B cell (primary cell): ENCODE measurements at regions not wholly inside any gene's neighbourhood (a gene's known extent, or its start where the extent isn't known, plus 50 kb on each side); places are given as distances from the start of the nearest gene placed in this dataset.

Experiments used
- ATAC-seq: fragments of 200-7000 bp; cut with Tn5 transposase; one replicate; pipeline ENCODE4 v1.10.0; 2021; ENCODE audit warnings: low read depth, mild to moderate bottlenecking, moderate number of reproducible peaks, moderate library complexity
- CTCF ChIA-PET: fragments of 350-600 bp; sonication (Branson Sonifier 250); formaldehyde crosslinking; loops from one replicate; lab custom pipeline; 2021; ENCODE audit warnings: antibody characterized with exemption, inconsistent platforms; lab: Charles Lee
- POLR2A ChIA-PET: fragments of 350-600 bp; sonication (Branson Sonifier 250); formaldehyde crosslinking; loops from one replicate; lab custom pipeline; 2021; ENCODE audit warnings: antibody characterized with exemption; lab: Charles Lee
- DNase-seq: peaks from one replicate; pipeline ENCODE4 v3.0.0; 2013
- H2AFZ ChIP-seq: 2 replicates; pipeline ENCODE4 v1.6.1; 2012; ENCODE audit warnings: mild to moderate bottlenecking, low read depth, low read length; ENCODE audit not compliant: insufficient read depth, poor library complexity, severe bottlenecking
- H3K27ac ChIP-seq, 2 donors: 1 replicate in 1 of 2; 2 replicates in 1 of 2; pipeline ENCODE4 v1.5.1; 2012 to 2013; ENCODE audit warnings: low read length in 2 of 2, mild to moderate bottlenecking in 2 of 2, moderate library complexity in 1 of 2
- H3K27me3 ChIP-seq, 4 experiments: fragments of 200-600 bp in 1 of 4; sonication (generic) in 1 of 4; replicated peaks in 1 of 4; 1 replicate in 2 of 4; 2 replicates in 2 of 4; pipeline versions ENCODE4 v1.6.1 to v1.7.0; 2013 to 2016; ENCODE audit warnings: low read length in 3 of 4, mild to moderate bottlenecking in 2 of 4, mixed read lengths in 1 of 4, moderate library complexity in 1 of 4; ENCODE audit not compliant: insufficient read depth in 4 of 4, control insufficient read depth in 3 of 4; ENCODE audit errors: control extremely low read depth in 1 of 4
- H3K36me3 ChIP-seq, 2 experiments: replicated peaks in 1 of 2; 1 replicate in 1 of 2; 2 replicates in 1 of 2; pipeline versions ENCODE4 v1.6.1 to v1.7.1; 2013; ENCODE audit warnings: low read length in 1 of 2; ENCODE audit not compliant: insufficient read depth in 2 of 2, control insufficient read depth in 1 of 2; ENCODE audit errors: control extremely low read depth in 1 of 2, extremely low read depth in 1 of 2
- H3K4me1 ChIP-seq, 2 donors: fragments of 200-600 bp in 1 of 2; sonication (generic) in 1 of 2; 1 replicate in 1 of 2; 2 replicates in 1 of 2; pipeline versions ENCODE4 v1.5.1 to v1.6.1; 2013 to 2017; ENCODE audit warnings: low read length in 2 of 2; ENCODE audit not compliant: control insufficient read depth in 2 of 2, insufficient read depth in 2 of 2
- H3K4me2 ChIP-seq: replicated peaks from 2 replicates; pipeline ENCODE3; 2012; ENCODE audit warnings: mild to moderate bottlenecking, low read depth, low read length; ENCODE audit not compliant: poor library complexity, severe bottlenecking
- H3K4me3 ChIP-seq, 5 experiments: fragments of 200-600 bp in 1 of 5; sonication (generic) in 1 of 5; 1 replicate in 3 of 5; 2 replicates in 2 of 5; pipeline versions ENCODE4 v1.5.1 to v1.7.0; 2011 to 2016; ENCODE audit warnings: low read length in 4 of 5, mild to moderate bottlenecking in 4 of 5, low read depth in 2 of 5, control low read depth in 1 of 5, moderate library complexity in 1 of 5; ENCODE audit not compliant: insufficient read depth in 1 of 5; ENCODE audit errors: control extremely low read depth in 1 of 5, extremely low read depth in 1 of 5
- H3K79me2 ChIP-seq: fragments of 200-600 bp; sonication (generic); one replicate; pipeline ENCODE4 v1.6.0; 2016; ENCODE audit warnings: low read length; ENCODE audit not compliant: control insufficient read depth, insufficient read depth
- H3K9ac ChIP-seq: fragments of 200-600 bp; sonication (generic); 2 replicates; pipeline ENCODE4 v1.6.1; 2017; ENCODE audit warnings: mild to moderate bottlenecking, low read length, moderate library complexity
- H3K9me3 ChIP-seq, 3 donors: one replicate each; pipeline versions ENCODE4 v1.6.1 to v1.7.1; 2013; ENCODE audit warnings: low read length in 2 of 3; ENCODE audit not compliant: control insufficient read depth in 2 of 3, insufficient read depth in 1 of 3; ENCODE audit errors: control extremely low read depth in 1 of 3
- H4K20me1 ChIP-seq: 2 replicates; pipeline ENCODE4 v1.6.0; 2012; ENCODE audit warnings: mild to moderate bottlenecking, low read length; ENCODE audit not compliant: insufficient read depth, control insufficient read depth, poor library complexity, severe bottlenecking
- H3K27ac Mint-ChIP-seq: one replicate; pipeline ENCODE4 v1.8.0; 2021; ENCODE audit warnings: mixed read lengths
- H3K27me3 Mint-ChIP-seq: one replicate; pipeline ENCODE4 v1.8.0; 2021; ENCODE audit warnings: mixed read lengths
- H3K4me1 Mint-ChIP-seq: one replicate; pipeline ENCODE4 v1.8.0; 2021; ENCODE audit warnings: mixed read lengths
- H3K4me3 Mint-ChIP-seq: one replicate; pipeline ENCODE4 v1.8.0; 2021; ENCODE audit warnings: mixed read lengths
- H3K9me3 Mint-ChIP-seq: one replicate; pipeline ENCODE4 v1.8.0; 2022; ENCODE audit warnings: mixed read lengths; ENCODE audit not compliant: insufficient read depth
- CTCF ChIP-seq: fragments of 200-600 bp; IDR thresholded peaks from one replicate; pipeline ENCODE4 v1.8.0; 2022; ENCODE audit warnings: antibody characterized with exemption, mild to moderate bottlenecking
- EZH2 ChIP-seq: IDR thresholded peaks from 2 replicates; pipeline ENCODE4 v1.6.1; 2012; ENCODE audit warnings: borderline replicate concordance, low read depth, mild to moderate bottlenecking, moderate library complexity, low read length; ENCODE audit not compliant: insufficient read depth, poor library complexity, severe bottlenecking
- WGBS: methylation state at CpG from one replicate; pipeline ENCODE4 v1.1.5; 2013; ENCODE audit warnings: missing lambda C conversion rate; ENCODE audit not compliant: insufficient coverage; 5-methylcytosine and 5-hydroxymethylcytosine counted together
- intact Hi-C: fragments of 100-400 bp; cut with micrococcal nuclease; formaldehyde crosslinking; loops from one replicate; pipeline ENCODE4 v1.10.0; 2022

GRCh38 chr3:99376926-99377325 is 261.5 kb upstream of the COL8A1 start:
- Histone ChIP-seq H4K20me1 (no peaks in the 10 kb centered on the region), H3K9ac (no peak overlapping the region), H3K4me1 (no peaks in the 10 kb centered on the region), H3K27ac (no peak overlapping the region), H3K9me3 (peaks cover 0 to 12% (median 0%) of the 10 kb centered on the region in 3 donors), H3K79me2 (no peaks in the 10 kb centered on the region), H3K4me3 (no peak overlapping the region), H3K27me3 (no peaks in the 10 kb centered on the region), H2AFZ (no peak overlapping the region), H3K4me2 (no peak overlapping the region), H3K36me3 (no peaks in the 10 kb centered on the region)
- no peaks in the 10 kb centered on the region for H3K27me3 Mint-ChIP-seq
- H3K4me1 Mint-ChIP-seq, result no peaks in the 10 kb centered on the region
- CTCF ChIA-PET, result no interaction called here
- TF ChIP-seq CTCF (no peak), EZH2 (no peak)
- DNase-seq, result no peak
- POLR2A ChIA-PET, result no interaction called here
- WGBS, result 76% methylated on average over 3 of the region's 3 CpGs
- no peak overlapping the region for H3K4me3 Mint-ChIP-seq
- H3K9me3 Mint-ChIP-seq, result peaks cover 2% of the 10 kb centered on the region
- no peak overlapping the region for H3K27ac Mint-ChIP-seq
- intact Hi-C loops, result no loop called here
- ATAC-seq, result no peak

GRCh38 chr3:99373846-99374210 is 264.6 kb upstream of the COL8A1 start:
- no peaks in the 10 kb centered on the region for H3K27me3 Mint-ChIP-seq
- H3K9ac ChIP-seq, result no peak overlapping the region
- ATAC-seq (no peak), DNase-seq (no peak)
- peaks cover 0 to 12% (median 0%) of the 10 kb centered on the region in 3 donors for H3K9me3 ChIP-seq
- TF ChIP-seq CTCF (no peak), EZH2 (no peak)
- no peaks in the 10 kb centered on the region for H3K9me3 Mint-ChIP-seq
- H3K4me3 ChIP-seq, result no peak overlapping the region
- H3K27ac ChIP-seq, result no peak overlapping the region
- no peaks in the 10 kb centered on the region for H3K4me1 Mint-ChIP-seq
- H3K27ac Mint-ChIP-seq, result no peak overlapping the region
- ChIA-PET POLR2A (no interaction called here), CTCF (no interaction called here)
- H3K4me2 ChIP-seq, result no peak overlapping the region
- no peak overlapping the region for H2AFZ ChIP-seq
- H3K79me2 ChIP-seq, result no peaks in the 10 kb centered on the region
- no peaks in the 10 kb centered on the region for H3K36me3 ChIP-seq
- no peak overlapping the region for H3K4me3 Mint-ChIP-seq
- no peaks in the 10 kb centered on the region for H3K4me1 ChIP-seq
- intact Hi-C loops, result no loop called here
- H3K27me3 ChIP-seq, result no peaks in the 10 kb centered on the region
- WGBS, result no CpG with 5 or more reads among the region's 2 CpGs
- no peaks in the 10 kb centered on the region for H4K20me1 ChIP-seq
